CMK (cell line): ENCODE measurements at regions not wholly inside any gene's neighbourhood (a gene's known extent, or its start where the extent isn't known, plus 50 kb on each side); places are given as distances from the start of the nearest gene placed in this dataset.

ENCODE experiments used
- DNase-seq: peaks from one replicate; pipeline ENCODE4 v3.0.0-alpha.2; 2010; ENCODE audit warnings: low read depth

DNA sequence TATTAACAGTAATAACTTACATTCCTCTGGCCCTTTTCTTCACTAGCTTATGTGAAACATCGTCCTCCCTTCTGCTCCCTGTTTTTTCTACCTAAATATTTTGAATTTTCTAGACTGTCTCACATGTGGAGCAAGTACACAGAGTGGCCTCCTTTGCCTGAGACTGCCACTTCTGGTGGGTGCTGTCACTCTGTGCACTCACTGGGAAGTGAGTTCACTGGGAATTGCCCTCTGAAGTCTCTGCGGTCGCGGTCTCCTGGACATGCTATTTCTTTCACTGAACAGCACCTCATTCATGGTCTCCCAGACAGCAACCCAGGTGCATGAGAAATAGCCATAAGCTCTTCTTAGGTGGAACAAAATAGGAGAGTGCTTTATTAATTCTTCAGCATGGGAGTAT, 1179.7 kb upstream of the ADGRL3 start:
- no peak for DNase-seq

DNA sequence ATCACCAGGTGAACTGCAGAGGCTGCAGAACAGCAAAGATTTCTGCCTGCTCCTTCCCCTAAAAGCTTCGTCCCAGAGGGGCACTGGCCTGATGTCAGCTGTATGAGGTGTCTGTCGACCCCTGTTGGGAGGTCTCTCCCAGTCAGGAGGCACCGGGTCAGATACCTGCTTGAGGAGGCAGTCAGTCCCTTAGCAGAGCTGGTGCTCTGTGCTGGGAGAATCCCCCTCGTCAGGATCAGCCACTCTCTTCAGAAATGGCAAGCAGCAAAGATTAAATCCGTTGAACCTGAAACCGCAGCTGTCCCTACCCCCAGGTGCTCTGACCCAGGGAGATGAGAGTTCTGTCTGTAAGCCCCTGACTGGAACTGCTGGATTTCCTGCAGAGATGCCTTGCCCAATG, 1166.3 kb upstream of the ADGRL3 start:
- DNase-seq: no peak

DNA sequence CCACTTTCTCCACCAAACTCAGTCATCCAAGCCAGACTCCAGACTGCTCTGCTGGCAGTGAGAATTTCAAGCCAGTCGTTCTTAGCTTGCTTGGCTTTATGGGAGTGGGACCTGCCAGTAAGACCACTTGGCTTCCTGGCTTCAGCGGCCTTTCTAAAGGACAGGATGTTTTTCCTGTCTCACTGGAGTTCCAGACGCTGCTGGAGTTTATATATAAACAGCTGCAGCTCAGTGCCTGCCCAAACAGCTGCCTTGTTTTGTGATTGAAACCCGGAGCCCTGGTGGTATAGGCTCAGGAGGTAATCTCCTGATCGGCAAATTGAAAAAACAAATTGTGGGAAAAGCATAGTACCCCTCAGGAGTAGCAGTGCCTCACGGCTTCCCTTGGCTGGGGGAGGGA, 1165.8 kb upstream of the ADGRL3 start:
- DNase-seq: no peak

DNA sequence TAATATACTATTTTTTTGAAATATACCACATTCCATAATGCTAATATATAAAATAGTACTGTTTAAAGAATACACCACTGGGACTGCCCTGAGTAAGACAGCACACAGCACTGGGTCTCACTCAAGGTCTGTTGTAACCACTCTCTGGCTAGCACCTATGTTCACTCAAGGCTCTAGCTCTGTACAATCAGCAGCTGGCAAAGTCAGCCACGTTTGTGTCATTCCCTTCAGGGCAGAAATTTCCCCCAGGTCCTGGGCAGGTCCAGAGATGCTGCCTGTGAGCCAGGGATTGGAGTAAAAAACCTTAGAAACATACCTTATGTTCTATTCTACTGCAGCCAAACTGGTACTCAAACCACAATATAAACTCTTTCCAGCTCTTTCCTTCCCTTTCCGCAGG, 1160.2 kb upstream of the ADGRL3 start:
- DNase-seq: no peak

DNA sequence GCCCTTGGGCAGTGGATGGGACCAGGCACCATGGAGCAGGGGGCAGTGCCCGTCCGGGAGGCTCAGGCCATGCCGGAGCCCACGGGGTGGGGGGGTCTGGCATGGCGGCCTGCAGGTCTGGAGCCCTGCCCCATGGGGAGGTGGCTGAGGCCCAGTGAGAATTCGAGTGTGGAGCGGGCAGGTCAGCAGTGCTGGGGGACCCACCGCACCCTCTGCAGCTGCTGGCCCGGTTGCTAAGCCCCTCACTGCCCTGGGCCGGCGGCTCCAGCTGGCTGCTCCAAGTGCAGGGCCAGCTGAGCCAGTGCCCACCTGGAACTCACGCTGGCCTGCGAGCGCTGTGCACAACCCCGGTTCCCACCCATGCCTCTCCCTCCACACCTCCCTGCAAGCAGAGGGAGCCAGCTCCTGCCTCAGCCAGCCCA, 1157.9 kb upstream of the ADGRL3 start:
- DNase-seq: no peak

DNA sequence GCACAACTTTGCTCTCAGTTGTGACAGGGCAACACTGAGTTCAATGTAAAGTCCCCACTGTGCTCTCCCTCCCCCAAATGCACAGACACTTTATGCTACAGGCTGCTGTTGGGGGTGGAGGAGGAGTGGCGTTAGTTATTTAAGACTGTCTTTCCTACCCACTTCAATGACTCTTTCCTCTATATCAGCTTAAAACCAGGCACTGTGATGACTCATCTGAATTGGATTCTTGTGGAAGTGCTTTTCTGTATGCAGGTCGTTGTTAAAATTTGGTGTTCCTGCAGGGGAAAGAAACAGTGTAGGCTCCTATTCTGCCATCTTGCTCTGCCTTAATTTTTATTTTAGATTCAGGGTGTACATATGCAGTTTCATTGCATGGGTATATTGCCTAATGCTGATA, 1157.2 kb upstream of the ADGRL3 start:
- DNase-seq: no peak

DNA sequence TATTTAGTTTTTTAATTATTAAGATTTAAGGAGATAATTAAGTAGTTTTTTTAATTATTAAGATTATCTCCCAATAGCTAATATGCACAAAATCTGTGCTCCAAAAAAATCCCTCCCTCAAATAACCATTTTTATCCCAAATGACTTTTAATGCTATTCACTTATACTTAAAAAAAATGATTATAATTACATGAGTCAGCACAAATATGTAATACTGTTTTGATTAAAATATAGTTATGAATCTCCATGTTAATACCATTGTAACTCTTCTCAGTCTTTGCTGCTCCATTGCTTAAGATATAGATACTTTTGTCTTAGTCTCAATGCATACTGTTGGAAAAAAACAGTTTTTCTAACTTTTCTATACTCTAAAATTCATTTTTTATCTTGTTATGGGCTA, 1121.1 kb upstream of the ADGRL3 start:
- DNase-seq: no peak

DNA sequence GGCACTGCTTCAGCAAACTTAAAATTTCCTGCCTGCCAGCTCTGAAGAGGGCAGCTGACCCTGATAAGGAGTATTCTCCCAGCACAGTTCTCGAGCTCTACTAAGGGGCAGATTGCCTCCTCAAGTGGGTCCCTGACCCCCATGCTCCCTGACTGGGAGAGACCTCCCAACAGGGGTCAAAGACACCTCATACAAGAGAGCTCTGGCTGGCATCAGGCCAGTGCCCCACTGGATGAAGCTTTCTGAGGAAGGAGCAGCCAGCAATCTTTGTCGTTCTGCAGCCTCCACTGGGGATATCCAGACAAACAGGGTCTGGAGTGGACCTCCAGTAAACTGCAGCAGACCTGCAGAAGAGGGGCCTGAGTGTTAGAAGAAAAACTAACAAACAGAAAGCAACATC, 1118.3 kb upstream of the ADGRL3 start:
- no peak for DNase-seq

DNA sequence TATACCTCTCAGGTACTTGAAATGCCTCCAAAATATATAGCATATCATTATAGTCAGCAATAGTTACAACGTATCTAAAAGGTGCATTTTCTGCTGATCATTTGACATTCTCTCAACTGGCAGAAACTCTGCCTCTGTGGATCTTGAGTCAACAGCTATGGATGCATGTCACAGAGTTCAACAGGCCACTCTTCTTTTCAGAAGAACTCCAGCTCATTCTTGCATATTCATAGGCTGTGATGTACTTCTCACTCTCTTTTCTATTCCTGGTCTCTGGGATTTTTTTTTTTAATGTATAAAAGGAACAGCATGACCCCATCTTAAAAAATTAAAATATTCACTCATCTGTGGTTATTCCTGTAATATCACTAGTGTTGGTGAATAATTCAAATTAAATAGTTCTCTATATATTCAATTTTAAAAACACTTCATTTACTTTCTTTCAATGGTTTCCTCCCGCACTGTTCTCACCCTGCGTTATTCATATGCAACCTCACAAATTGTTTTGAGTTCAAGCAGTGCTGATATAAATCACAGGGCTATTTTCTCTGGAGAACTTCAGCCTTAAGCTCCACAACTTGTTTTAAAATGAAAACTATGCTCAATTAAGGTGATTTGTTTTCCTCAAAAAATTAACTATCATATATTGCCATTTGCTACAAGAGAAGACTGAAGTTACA, 1111.2 kb upstream of the ADGRL3 start:
- no peak for DNase-seq

DNA sequence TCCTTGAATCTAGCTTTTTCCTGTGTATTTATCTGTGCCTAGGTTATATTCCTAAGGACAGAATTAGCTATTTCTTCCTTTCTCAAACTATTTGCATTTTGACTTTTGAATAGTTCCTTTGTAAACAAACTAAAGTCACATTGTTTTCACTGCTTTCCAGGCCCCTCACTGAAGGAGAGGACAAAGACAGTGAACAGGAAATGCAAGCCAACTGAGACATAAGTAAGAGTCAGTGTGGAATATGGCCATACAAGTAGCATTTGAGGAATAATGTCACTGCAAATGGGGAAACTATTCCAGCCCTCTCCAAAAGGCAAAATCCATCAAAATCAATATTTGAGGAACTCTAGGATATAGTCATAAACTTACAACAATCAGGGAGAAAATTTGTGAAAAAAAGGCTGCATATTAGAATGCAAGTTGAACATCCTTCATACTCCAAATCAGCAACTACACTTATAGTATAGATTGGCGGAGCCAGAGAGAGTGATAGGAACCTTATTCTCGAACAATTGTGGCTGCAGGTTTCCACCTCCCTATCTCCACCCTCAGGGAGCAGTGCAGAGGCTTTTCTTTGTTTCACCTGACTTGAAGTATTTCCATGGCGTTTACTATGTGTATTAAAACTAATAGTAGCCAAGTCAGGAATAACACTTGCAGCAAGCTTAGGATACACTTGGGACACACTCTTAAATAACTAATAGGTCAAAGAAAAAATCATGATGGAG, 1110.4 kb upstream of the ADGRL3 start:
- DNase-seq: no peak

DNA sequence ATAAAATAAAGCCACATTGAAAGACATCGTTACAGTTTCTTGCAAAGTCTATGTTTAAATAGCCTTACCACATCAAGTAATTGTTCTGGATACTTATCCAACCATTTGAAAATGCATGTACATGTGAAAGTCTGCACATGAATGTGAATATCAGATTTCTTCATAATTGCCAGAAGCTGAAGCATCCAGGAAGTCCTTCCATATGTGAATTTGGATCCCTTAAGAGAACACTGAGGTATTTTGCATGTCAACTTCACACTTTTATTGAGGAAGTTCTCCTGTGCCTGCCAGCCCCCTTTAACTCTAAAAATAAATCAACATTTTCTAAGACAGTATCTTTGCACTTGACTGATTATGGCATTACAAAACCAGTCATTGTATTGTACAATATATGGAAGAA, 1103.5 kb upstream of the ADGRL3 start:
- DNase-seq: no peak

DNA sequence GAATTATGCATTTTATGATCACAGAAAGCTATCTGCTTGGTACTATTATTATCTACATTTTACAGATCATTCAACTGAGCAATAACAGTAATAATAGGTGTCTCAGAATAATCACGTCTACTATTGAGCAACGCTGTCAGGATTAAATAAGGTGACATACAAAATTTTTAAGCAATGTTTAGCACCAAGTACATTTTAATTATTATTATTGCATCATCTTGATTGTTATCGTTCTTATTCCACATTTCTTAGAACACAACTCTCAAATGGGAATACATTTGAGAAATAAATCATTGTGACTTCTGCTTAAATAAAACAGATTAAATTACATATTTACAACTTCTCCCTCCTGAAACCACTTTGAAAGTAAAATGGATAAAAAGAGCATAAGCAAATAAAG, 1083.5 kb upstream of the ADGRL3 start:
- no peak for DNase-seq

DNA sequence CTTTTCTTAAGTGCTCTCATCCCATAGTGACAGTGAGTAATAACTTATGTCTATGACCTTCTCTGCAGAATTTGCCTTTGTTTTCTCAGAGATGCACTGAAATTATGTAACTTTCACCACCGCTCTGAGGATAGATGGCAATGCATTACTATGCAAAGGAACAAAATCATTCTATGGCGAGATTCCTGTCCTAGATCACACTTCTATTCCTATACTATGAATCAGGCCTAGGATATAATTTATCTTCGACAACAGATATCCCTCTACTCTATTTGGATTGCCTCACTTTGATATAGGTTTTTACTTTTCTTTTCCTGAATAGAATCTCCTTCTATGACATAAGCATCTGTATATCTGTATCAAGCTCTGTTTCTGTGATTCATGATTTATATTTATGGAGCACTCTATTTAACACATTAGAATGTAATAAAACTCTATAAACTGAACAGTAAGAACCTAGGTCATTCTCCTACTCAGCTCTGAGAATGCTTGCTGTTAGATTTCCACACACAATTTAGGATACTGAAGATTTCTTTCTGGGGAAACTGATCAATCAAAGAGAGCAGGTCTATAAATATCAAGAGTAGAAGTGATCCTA, 1082.3 kb upstream of the ADGRL3 start:
- no peak for DNase-seq

DNA sequence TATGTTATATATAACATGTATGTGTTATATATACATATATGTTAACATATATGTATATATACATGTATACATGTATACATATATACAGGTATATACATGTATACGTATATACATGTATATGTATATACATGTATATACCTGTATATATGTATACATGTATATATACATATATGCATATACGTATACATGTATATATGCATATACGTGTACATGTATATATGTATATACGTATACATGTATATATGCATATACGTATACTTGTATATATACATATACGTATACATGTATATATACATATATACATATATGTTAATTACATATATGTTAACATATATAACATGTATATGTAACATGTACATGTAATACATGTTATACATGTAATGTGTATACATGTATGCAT, 1077.3 kb upstream of the ADGRL3 start:
- DNase-seq: no peak

DNA sequence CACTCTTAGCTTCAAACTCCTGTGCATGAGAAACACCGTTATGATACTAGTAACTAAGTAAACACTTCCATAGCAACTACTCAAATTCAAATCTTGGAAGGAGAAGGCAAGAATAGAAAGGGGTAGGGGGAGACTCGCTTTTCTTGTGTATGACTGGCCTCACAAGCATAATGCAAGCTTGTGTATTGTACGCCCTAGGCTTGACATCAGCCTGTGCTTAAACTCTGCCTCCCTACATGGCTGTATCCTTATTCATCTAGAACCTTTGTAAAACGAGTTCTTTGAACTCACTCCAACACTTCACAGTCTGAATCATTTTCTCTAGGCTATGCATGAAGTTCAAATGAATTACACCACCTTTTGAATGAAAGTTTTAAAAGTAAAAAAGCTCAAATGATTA, 1071.2 kb upstream of the ADGRL3 start:
- no peak for DNase-seq

DNA sequence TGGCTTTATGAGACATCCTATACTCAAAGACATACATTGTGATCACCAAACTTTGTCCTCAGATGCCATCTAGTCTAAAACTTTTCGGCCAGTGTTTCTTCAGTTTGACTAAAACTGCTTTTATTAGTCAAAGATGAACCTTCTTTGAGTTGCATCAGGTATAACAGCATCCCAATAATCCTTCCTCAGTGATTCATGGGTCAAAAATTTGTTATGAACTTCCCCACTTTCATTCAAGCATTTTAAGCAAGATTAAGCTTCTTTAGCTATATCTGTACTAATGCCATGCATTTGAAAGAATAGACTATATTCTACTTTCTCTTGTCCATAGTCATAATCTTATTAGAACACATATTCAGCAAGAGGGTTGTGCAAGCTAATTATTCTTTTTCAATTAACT, 1070.4 kb upstream of the ADGRL3 start:
- DNase-seq: no peak

DNA sequence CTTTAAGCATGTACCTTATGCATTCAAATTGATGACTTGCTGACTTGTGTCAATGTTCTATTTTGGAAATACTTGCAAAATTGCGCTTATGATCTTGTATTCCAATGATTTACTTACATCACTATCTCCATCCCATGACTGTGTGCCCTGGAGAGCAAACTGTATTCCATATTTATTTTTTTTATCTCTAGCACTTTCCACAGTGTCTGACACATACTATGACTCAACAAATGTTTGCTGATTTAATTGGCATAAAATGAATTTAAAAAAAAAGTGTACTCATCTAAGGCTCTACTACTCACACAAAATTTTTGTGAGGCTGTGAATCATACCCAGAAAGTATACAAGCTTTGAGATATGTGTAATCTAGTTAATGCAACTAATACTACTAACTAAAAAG, 1066.8 kb upstream of the ADGRL3 start:
- no peak for DNase-seq

DNA sequence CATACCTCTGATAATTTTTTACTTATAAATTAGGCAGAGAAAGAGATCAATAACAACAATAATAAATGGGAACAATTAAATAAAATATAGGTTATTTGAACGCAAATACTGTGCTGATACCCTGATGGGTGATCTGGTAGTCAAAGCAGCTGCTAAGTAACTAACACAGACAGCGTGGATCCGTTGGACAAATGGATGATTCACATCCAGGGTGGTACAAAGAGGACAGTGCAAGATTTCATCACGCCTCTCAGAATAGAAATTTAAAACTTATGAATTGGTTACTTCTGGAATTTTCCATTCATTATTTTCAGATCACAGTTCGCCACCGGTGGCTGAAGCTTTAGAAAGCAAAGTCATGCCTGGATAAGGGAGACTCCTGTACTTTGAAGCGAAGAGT, 1066.0 kb upstream of the ADGRL3 start:
- no peak for DNase-seq

DNA sequence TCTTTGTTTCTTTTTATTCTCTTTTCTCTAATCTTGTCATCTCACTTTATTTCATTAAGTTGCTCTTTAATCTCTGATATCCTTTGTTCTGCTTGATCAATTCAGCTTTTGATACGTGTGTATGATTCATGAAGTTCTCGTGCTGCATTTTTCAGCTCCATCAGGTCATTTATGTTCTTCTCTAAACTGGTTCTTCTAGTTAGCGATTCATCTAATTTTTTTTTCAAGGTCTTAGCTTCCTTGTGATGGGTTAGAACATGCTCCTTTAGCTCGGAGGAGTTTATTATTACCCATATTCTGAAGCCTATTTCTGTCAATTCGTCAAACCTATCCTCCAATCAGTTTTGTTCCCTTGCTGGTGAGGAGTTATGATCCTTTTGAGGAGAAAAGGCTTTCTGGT, 1045.0 kb upstream of the ADGRL3 start:
- DNase-seq: no peak

DNA sequence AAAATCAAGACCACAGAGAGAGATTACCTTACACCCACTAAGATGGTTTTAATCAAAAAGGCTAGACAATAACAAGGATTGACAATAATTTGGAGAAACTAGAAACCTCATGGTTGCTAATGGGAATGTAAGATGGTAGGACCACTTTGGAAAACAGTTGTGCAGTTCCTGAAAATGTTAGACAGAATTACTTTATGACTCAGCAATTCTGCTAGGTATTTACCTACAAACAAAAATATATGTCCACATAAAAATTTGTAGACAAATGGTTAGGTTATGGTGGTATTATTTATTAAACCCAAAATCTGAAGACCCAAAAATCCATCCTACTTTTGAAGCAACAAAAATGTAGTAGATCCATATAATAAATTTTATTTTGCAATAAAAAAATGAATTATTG, 1027.0 kb upstream of the ADGRL3 start:
- no peak for DNase-seq

DNA sequence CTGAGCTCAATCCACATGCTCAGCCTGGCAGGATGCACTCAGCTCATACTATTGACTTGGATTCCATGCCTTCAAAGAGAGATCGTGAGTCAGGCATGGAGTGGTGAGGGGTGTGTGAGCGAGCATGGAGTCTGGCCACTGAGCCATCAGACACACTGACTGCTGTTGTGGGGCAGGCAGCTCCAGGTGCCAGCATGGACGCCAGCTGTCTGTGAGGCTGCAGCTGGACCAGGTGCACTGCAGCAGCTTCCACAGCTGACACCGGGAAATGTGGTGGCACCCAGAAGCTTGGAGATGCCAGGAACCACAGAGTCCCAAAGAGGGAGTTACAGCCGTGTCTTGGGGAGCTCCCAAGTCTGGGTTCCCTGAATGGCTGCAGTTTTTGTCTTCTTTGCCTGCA, 1026.4 kb upstream of the ADGRL3 start:
- no peak for DNase-seq

DNA sequence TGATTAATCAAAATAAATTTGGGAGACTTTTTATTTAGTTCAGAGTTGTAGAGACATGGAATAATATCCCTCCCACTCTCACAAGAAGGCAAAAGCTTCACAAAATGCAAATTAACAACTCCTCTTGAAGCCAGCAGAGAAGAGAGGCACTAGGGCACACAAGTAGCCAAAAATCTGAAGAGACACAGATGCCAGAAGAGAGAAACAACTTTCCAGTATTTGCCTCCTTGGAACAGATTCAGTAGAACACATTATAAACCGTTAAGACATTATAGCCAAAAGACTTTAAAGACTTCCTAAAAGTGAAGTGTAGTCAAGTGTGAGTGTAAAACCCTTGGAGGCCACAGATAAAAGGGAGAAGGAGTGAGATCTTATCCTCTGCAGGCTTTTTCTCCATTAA, 1024.9 kb upstream of the ADGRL3 start:
- DNase-seq: no peak

DNA sequence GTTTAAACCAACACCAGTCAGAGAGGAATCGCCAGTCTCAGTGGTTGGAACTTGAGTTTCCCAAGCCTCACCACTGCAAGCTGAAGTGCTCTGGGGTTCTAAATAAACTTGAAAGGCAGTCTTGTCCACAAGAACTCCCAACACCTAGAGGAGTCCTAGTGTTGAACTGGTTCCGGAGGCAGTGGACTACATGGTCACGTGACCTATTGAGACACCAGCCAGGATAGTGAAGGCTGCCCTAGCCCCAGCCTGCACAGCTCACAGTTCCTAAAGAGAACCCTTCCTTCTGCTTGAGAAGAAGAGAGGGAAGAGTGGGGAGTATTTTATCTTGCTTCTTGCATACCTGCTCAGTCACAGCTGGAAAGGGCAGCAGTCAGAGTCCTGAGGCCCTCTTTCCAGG, 1012.7 kb upstream of the ADGRL3 start:
- DNase-seq: no peak

DNA sequence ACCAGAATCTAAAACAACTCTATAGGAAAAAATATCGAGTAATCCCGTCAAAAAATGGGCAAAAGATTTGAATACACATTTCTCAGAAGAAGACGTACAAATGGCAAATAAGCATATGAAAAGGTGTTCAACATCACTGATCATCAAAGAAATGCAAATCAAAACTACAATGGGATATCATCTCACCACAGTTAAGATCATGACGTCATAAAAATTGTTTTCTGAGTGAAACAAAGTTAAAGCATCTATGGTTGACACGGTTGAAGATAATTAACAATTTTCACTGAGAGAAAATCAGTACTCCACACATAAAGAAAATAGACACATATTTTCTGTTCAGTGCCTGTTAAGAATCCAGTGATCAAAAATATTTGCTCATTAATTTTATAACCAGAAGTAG, 1010.8 kb upstream of the ADGRL3 start:
- DNase-seq: no peak
